ENCODE measurements at regions not wholly inside any gene's neighbourhood (a gene's known extent, or its start where the extent isn't known, plus 50 kb on each side); places are given as distances from the start of the nearest gene placed in this dataset.

GRCh38 chr22:48952256-48953102 lies 875.2 kb downstream of the BRD1 start:
- no peak for DNase-seq

- no peak for DNase-seq
Observed at GRCh38 chr22:48951836-48952235, 875.8 kb downstream of the BRD1 start.

- DNase-seq = no peak
Observed at GRCh38 chr22:48950151-48950915, 877.3 kb downstream of the BRD1 start.

- DNase-seq = no peak
Observed at GRCh38 chr22:48949375-48950149, 878.1 kb downstream of the BRD1 start.

GRCh38 chr22:48948575-48949170 lies 879.0 kb downstream of the BRD1 start:
- DNase-seq = no peak

GRCh38 chr22:48947636-48948035 lies 880.0 kb downstream of the BRD1 start:
- DNase-seq = no peak

GRCh38 chr22:48945621-48946458 lies 881.8 kb downstream of the BRD1 start:
- DNase-seq = no peak

GRCh38 chr22:48944751-48945620 lies 882.7 kb downstream of the BRD1 start:
- no peak for DNase-seq

- DNase-seq = no peak
Observed at GRCh38 chr22:48944433-48944750, 883.3 kb downstream of the BRD1 start.

GRCh38 chr22:48943567-48944432 lies 883.9 kb downstream of the BRD1 start:
- no peak for DNase-seq

GRCh38 chr22:48942698-48943566 lies 884.7 kb downstream of the BRD1 start:
- no peak for DNase-seq

GRCh38 chr22:48941903-48942575 lies 885.6 kb downstream of the BRD1 start:
- no peak for DNase-seq

- no peak for DNase-seq
Observed at GRCh38 chr22:48941033-48941902, 886.4 kb downstream of the BRD1 start.

- no peak for DNase-seq
Observed at GRCh38 chr22:48940266-48941032, 887.2 kb downstream of the BRD1 start.

GRCh38 chr22:48939441-48940265 lies 888.0 kb downstream of the BRD1 start:
- no peak for DNase-seq

- no peak for DNase-seq
Observed at GRCh38 chr22:48938741-48939140, 888.9 kb downstream of the BRD1 start.
